Erythroblast (primary cell): ENCODE measurements at regions not wholly inside any gene's neighbourhood (a gene's known extent, or its start where the extent isn't known, plus 50 kb on each side); places are given as distances from the start of the nearest gene placed in this dataset.

ENCODE experiments used
- GATA1 ChIP-seq: IDR thresholded peaks from 2 replicates; pipeline ENCODE4 v1.6.1; 2011; ENCODE audit warnings: low read depth, mild to moderate bottlenecking, control low read depth, low read length, moderate library complexity
- POLR2A ChIP-seq: IDR thresholded peaks from 2 replicates; pipeline ENCODE4 v1.6.1; 2011; ENCODE audit warnings: mild to moderate bottlenecking, low read length

DNA sequence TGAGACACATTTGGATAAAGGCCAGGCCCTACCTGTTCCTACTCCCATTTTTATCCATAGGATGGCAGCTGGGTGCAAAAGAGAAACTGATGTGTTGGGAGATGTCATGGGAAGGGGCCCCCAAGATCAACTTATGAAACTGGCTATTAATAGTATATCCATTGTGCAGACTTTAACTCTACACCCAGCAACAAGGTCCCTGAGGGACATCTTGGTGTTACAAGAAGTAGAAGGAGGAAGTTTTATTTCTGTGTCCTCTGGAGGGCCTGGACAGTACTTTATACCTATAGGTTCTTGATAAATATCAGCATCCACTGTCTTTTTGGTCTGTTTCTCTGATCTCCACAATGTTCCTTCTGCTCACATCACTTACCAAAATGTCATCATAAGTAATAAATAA, 84.6 kb downstream of the BTG1 start:
- no peak for TF ChIP-seq POLR2A
- TF ChIP-seq GATA1, result no peak
